WTC11 (cell line): ENCODE measurements at regions not wholly inside any gene's neighbourhood (a gene's known extent, or its start where the extent isn't known, plus 50 kb on each side); places are given as distances from the start of the nearest gene placed in this dataset.

Experiments used
- ATAC-seq: fragments of 200-7000 bp; cut with Tn5 transposase; 2 replicates; pipeline ENCODE4 v1.10.0; 2021; ENCODE audit warnings: mild to moderate bottlenecking, moderate library complexity
- CTCF ChIA-PET: fragments of 300-600 bp; sonication (Branson Sonifier 250); formaldehyde crosslinking; loops from one replicate; lab custom pipeline; 2021; ENCODE audit warnings: antibody characterized with exemption; lab: Charles Lee
- POLR2A ChIA-PET: fragments of 350-600 bp; sonication (Branson Sonifier 250); formaldehyde crosslinking; loops from one replicate; lab custom pipeline; 2021; ENCODE audit warnings: antibody characterized with exemption; lab: Charles Lee
- DNase-seq: peaks from one replicate; pipeline ENCODE4 v3.0.0; 2021; ENCODE audit warnings: low spot score
- H3K27ac Mint-ChIP-seq: 2 replicates; pipeline ENCODE4 v1.8.0; 2021; ENCODE audit warnings: mixed read lengths
- H3K27me3 Mint-ChIP-seq: 2 replicates; pipeline ENCODE4 v1.8.0; 2021; ENCODE audit warnings: low read depth, mild to moderate bottlenecking, moderate library complexity, mixed read lengths
- H3K36me3 Mint-ChIP-seq: 2 replicates; pipeline ENCODE4 v1.8.0; 2021; ENCODE audit warnings: mixed read lengths
- H3K4me1 Mint-ChIP-seq: 2 replicates; pipeline ENCODE4 v1.8.0; 2022; ENCODE audit warnings: mixed read lengths
- H3K4me3 Mint-ChIP-seq: 2 replicates; pipeline ENCODE4 v1.8.0; 2021; ENCODE audit warnings: mild to moderate bottlenecking, moderate library complexity, mixed read lengths
- H3K9me3 Mint-ChIP-seq: 2 replicates; pipeline ENCODE4 v1.8.0; 2021; ENCODE audit warnings: mixed read lengths
- CBFB ChIP-seq: sonication (generic); formaldehyde crosslinking; IDR thresholded peaks from 2 replicates; pipeline ENCODE4 v1.8.1; 2022; ENCODE audit warnings: mild to moderate bottlenecking, low read depth, missing genetic modification reagents
- CREB1 ChIP-seq: sonication (generic); formaldehyde crosslinking; IDR thresholded peaks from 2 replicates; pipeline ENCODE4 v1.8.0; 2023; ENCODE audit warnings: mild to moderate bottlenecking, missing genetic modification reagents
- EMX1 ChIP-seq: fragments of 250-450 bp; sonication (Bioruptor Pico); IDR thresholded peaks from 2 replicates; pipeline ENCODE4 v1.8.0; 2021; ENCODE audit warnings: mild to moderate bottlenecking
- GABPB1 ChIP-seq: sonication (generic); formaldehyde crosslinking; IDR thresholded peaks from 2 replicates; pipeline ENCODE4 v1.8.1; 2023; ENCODE audit warnings: mild to moderate bottlenecking, missing genetic modification reagents
- GTF2I ChIP-seq: fragments of 250-450 bp; sonication (Bioruptor Pico); conservative IDR thresholded peaks from 2 replicates; pipeline ENCODE4 v1.4.0; 2021; ENCODE audit warnings: mild to moderate bottlenecking
- HMGA2 ChIP-seq: fragments of 250-450 bp; sonication (Bioruptor Pico); IDR thresholded peaks from 2 replicates; pipeline ENCODE4 v1.4.0; 2021; ENCODE audit warnings: mild to moderate bottlenecking, moderate library complexity
- IRF2 ChIP-seq: sonication (generic); formaldehyde crosslinking; IDR thresholded peaks from 2 replicates; pipeline ENCODE4 v1.8.0; 2022; ENCODE audit warnings: low read depth, missing genetic modification reagents, borderline replicate concordance
- JUN ChIP-seq: sonication (generic); formaldehyde crosslinking; IDR thresholded peaks from 2 replicates; pipeline ENCODE4 v1.8.0; 2023; ENCODE audit warnings: mild to moderate bottlenecking, missing genetic modification reagents
- KAT7 ChIP-seq: sonication (generic); formaldehyde crosslinking; IDR thresholded peaks from 2 replicates; pipeline ENCODE4 v1.8.1; 2023; ENCODE audit warnings: missing genetic modification reagents, mild to moderate bottlenecking, borderline replicate concordance
- NFATC4 ChIP-seq: fragments of 250-450 bp; sonication (Bioruptor Pico); IDR thresholded peaks from 2 replicates; pipeline ENCODE4 v1.9.0; 2021; ENCODE audit warnings: mild to moderate bottlenecking
- PRRX2 ChIP-seq: fragments of 250-450 bp; sonication (Bioruptor Pico); IDR thresholded peaks from 2 replicates; pipeline ENCODE4 v1.8.0; 2021; ENCODE audit warnings: mild to moderate bottlenecking
- SMAD3 ChIP-seq: sonication (generic); formaldehyde crosslinking; IDR thresholded peaks from 2 replicates; pipeline ENCODE4 v1.8.0; 2022; ENCODE audit warnings: missing genetic modification reagents, mild to moderate bottlenecking, borderline replicate concordance
- SMAD4 ChIP-seq: sonication (generic); formaldehyde crosslinking; IDR thresholded peaks from 2 replicates; pipeline ENCODE4 v1.8.0; 2022; ENCODE audit warnings: mild to moderate bottlenecking, missing genetic modification reagents
- SP1 ChIP-seq: sonication (generic); formaldehyde crosslinking; conservative IDR thresholded peaks from 2 replicates; pipeline ENCODE4 v1.8.1; 2022; ENCODE audit warnings: missing genetic modification reagents
- TEAD1 ChIP-seq: sonication (generic); formaldehyde crosslinking; IDR thresholded peaks from 2 replicates; pipeline ENCODE4 v1.8.0; 2022; ENCODE audit warnings: mild to moderate bottlenecking, missing genetic modification reagents
- TP53 ChIP-seq: sonication (generic); formaldehyde crosslinking; IDR thresholded peaks from 2 replicates; pipeline ENCODE4 v1.8.1; 2023; ENCODE audit warnings: mild to moderate bottlenecking, missing genetic modification reagents
- ZBTB21 ChIP-seq: sonication (generic); formaldehyde crosslinking; IDR thresholded peaks from 2 replicates; pipeline ENCODE4 v1.8.1; 2023; ENCODE audit warnings: mild to moderate bottlenecking, missing genetic modification reagents, borderline replicate concordance
- ZNF263 ChIP-seq: sonication (generic); formaldehyde crosslinking; IDR thresholded peaks from 2 replicates; pipeline ENCODE4 v1.8.1; 2022; ENCODE audit warnings: low read depth, mild to moderate bottlenecking, moderate library complexity, missing genetic modification reagents
- ZNF396 ChIP-seq: fragments of 250-450 bp; sonication (Bioruptor Pico); IDR thresholded peaks from 2 replicates; pipeline ENCODE4 v1.8.0; 2021; ENCODE audit warnings: mild to moderate bottlenecking, moderate library complexity, borderline replicate concordance
- ZNF416 ChIP-seq: fragments of 250-450 bp; sonication (Bioruptor Pico); IDR thresholded peaks from 2 replicates; pipeline ENCODE4 v1.9.0; 2021; ENCODE audit warnings: mild to moderate bottlenecking, inconsistent platforms
- ZNF671 ChIP-seq: fragments of 250-450 bp; sonication (Bioruptor Pico); IDR thresholded peaks from 2 replicates; pipeline ENCODE4 v1.8.0; 2021; ENCODE audit warnings: mild to moderate bottlenecking
- TF ChIP-seq, protein P1 (sequence below): sonication (generic); formaldehyde crosslinking; IDR thresholded peaks from 2 replicates; pipeline ENCODE4 v1.8.0; 2022; ENCODE audit warnings: missing genetic modification reagents
- TF ChIP-seq, protein P2 (sequence below): sonication (generic); formaldehyde crosslinking; IDR thresholded peaks from 2 replicates; pipeline ENCODE4 v1.8.0; 2022; ENCODE audit warnings: mild to moderate bottlenecking, missing genetic modification reagents
- TF ChIP-seq, protein P3 (sequence below): fragments of 250-450 bp; sonication (Bioruptor Pico); conservative IDR thresholded peaks from 2 replicates; pipeline ENCODE4 v1.9.0; 2021; ENCODE audit warnings: mild to moderate bottlenecking
- TF ChIP-seq, protein P4 (sequence below): fragments of 250-450 bp; sonication (Bioruptor Pico); IDR thresholded peaks from 2 replicates; pipeline ENCODE4 v1.9.0; 2021; ENCODE audit warnings: mild to moderate bottlenecking
- TF ChIP-seq, protein P5 (sequence below): fragments of 250-450 bp; sonication (Bioruptor Pico); IDR thresholded peaks from 2 replicates; pipeline ENCODE4 v2.1.2; 2022; ENCODE audit warnings: mild to moderate bottlenecking, moderate library complexity
- TF ChIP-seq, protein P6 (sequence below): sonication (generic); formaldehyde crosslinking; IDR thresholded peaks from 2 replicates; pipeline ENCODE4 v1.8.1; 2023; ENCODE audit warnings: mild to moderate bottlenecking, missing genetic modification reagents

DNA sequence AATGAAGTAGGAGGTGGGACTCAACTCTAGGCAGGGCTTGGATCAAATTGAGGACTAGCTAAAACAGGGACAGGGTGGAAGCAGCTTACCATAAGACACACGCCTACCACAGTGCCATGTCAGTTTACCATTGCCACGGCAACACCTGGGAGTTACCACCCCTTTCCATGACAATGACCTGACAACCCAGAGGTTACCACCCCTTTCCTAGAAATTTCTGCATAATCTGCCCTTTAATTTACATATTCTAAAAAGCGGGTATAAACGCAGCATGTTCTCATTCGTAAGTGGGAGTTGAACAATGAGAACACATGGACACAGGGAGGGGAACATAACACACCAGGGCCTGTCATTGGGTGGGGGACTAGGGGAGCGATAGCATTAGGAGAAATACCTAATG is 72.7 kb downstream of the GCC1 start:
- ATAC-seq (peak; percentile 60), DNase-seq (peak; percentile 17)
- Mint-ChIP-seq H3K4me3 (no peak overlapping the region), H3K27ac (no peak overlapping the region), H3K9me3 (no peaks in the 10 kb centered on the region), H3K36me3 (no peaks in the 10 kb centered on the region), H3K27me3 (peaks cover 89% of the 10 kb centered on the region), H3K4me1 (no peaks in the 10 kb centered on the region)
- TF ChIP-seq TEAD1 (CRISPR knock-in tag) (no peak), ZNF416 (CRISPR knock-in tag) (no peak)
- ChIA-PET POLR2A (no interaction called here), CTCF (interaction anchor here (1.4 to 2.4 kb wide), 2 partner anchors 8 to 65 kb away, joined by 5 to 15 read pairs; no protein-coding TSS in a partner anchor)

DNA sequence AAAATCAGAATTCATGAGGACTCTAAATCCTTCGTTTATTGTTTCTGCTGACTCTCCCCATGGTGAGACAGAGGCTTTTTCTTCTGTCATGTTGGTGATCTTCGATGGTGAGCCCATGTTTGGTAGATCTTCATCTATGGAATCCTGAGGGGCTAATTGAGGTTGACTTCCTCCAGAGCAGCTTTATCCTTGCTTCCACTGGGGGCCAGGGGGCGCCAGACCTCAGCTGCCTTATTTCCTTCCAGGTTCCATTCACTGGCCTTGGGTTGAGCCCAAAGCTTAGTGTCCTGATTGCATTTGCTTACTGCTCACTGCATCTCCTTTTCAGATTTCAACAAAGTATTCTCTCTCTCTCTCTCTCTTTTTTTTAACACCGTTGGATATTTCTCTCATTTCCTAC is 80.7 kb downstream of the GCC1 start:
- DNase-seq (peak; percentile 73), ATAC-seq (peak; percentile 96)
- Mint-ChIP-seq H3K36me3 (no peaks in the 10 kb centered on the region), H3K4me3 (no peak overlapping the region), H3K27ac (no peak overlapping the region), H3K4me1 (no peaks in the 10 kb centered on the region), H3K27me3 (peaks cover 55% of the 10 kb centered on the region), H3K9me3 (no peaks in the 10 kb centered on the region)
- ChIA-PET CTCF (interaction anchor here (0.5 to 2.5 kb wide), 28 partner anchors 9 to 708 kb away, joined by 3 to 16 read pairs (median 5); partner anchors contain the start of genes ARF5, GCC1 and ZNF800), POLR2A (no interaction called here)
- TF ChIP-seq IRF2 = no peak
- TF ChIP-seq PRRX2 (CRISPR knock-in tag) = peak; percentile 16; the same call in 1 of the 2 replicates
- TF ChIP-seq, protein P1, sequence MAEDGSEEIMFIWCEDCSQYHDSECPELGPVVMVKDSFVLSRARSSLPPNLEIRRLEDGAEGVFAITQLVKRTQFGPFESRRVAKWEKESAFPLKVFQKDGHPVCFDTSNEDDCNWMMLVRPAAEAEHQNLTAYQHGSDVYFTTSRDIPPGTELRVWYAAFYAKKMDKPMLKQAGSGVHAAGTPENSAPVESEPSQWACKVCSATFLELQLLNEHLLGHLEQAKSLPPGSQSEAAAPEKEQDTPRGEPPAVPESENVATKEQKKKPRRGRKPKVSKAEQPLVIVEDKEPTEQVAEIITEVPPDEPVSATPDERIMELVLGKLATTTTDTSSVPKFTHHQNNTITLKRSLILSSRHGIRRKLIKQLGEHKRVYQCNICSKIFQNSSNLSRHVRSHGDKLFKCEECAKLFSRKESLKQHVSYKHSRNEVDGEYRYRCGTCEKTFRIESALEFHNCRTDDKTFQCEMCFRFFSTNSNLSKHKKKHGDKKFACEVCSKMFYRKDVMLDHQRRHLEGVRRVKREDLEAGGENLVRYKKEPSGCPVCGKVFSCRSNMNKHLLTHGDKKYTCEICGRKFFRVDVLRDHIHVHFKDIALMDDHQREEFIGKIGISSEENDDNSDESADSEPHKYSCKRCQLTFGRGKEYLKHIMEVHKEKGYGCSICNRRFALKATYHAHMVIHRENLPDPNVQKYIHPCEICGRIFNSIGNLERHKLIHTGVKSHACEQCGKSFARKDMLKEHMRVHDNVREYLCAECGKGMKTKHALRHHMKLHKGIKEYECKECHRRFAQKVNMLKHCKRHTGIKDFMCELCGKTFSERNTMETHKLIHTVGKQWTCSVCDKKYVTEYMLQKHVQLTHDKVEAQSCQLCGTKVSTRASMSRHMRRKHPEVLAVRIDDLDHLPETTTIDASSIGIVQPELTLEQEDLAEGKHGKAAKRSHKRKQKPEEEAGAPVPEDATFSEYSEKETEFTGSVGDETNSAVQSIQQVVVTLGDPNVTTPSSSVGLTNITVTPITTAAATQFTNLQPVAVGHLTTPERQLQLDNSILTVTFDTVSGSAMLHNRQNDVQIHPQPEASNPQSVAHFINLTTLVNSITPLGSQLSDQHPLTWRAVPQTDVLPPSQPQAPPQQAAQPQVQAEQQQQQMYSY (CRISPR knock-in tag) = no peak
- TF ChIP-seq, protein P2, sequence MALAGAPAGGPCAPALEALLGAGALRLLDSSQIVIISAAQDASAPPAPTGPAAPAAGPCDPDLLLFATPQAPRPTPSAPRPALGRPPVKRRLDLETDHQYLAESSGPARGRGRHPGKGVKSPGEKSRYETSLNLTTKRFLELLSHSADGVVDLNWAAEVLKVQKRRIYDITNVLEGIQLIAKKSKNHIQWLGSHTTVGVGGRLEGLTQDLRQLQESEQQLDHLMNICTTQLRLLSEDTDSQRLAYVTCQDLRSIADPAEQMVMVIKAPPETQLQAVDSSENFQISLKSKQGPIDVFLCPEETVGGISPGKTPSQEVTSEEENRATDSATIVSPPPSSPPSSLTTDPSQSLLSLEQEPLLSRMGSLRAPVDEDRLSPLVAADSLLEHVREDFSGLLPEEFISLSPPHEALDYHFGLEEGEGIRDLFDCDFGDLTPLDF (CRISPR knock-in tag) = no peak
- TF ChIP-seq SMAD3 (CRISPR knock-in tag) = no peak
- no peak for TF ChIP-seq JUN
- no peak for TF ChIP-seq GABPB1 (CRISPR knock-in tag)
- peak; percentile 30; the same call in 1 of the 2 replicates for TF ChIP-seq ZNF396 (CRISPR knock-in tag)
- TF ChIP-seq, protein P3, sequence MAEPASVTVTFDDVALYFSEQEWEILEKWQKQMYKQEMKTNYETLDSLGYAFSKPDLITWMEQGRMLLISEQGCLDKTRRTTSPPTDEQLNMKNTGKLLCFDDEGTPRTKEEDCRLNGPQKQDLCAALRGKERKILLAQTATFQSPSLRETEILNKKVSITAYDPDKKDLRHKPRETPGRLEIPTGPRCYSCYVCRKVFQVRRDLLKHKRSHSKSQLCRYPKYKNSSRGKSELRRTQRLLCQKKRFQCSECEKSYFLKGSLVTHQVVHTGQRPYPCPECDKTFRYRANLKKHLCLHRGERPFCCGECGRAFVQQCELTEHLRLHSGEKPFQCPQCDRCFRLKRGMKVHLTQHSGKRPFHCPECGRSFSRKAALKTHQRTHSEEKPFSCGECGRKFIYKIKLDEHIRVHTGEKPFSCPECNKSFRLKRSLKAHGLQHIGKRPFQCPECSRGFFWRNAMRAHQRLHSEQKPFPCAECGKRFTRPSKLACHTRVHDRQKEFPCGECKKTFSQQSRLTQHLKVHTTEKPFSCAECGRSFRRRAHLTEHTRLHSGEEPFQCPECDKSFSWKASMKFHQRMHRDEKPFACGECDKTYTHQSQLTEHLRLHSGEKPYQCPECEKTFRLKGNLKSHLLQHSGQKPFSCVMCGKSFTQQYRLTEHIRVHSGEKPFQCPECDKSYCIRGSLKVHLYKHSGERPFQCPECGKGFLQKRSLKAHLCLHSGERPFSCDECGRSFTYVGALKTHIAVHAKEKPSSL (CRISPR knock-in tag) = no peak
- no peak for TF ChIP-seq ZNF671 (CRISPR knock-in tag)
- TF ChIP-seq CBFB = no peak
- no peak for TF ChIP-seq CREB1 (CRISPR knock-in tag)
- no peak for TF ChIP-seq HMGA2 (CRISPR knock-in tag)
- no peak for TF ChIP-seq KAT7 (CRISPR knock-in tag)
- TF ChIP-seq ZNF263 = no peak
- TF ChIP-seq ZBTB21 (CRISPR knock-in tag) = no peak
- TF ChIP-seq, protein P4, sequence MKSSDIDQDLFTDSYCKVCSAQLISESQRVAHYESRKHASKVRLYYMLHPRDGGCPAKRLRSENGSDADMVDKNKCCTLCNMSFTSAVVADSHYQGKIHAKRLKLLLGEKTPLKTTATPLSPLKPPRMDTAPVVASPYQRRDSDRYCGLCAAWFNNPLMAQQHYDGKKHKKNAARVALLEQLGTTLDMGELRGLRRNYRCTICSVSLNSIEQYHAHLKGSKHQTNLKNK = no peak
- TF ChIP-seq SMAD4 (CRISPR knock-in tag) = no peak
- TF ChIP-seq TP53 (CRISPR knock-in tag) = no peak
- 0 out of 2 replicates have a peak, but pooled peaks have one; percentile 34 for TF ChIP-seq EMX1
- TF ChIP-seq SP1 (CRISPR knock-in tag) = no peak
- no peak for TF ChIP-seq GTF2I
- TF ChIP-seq, protein P5, sequence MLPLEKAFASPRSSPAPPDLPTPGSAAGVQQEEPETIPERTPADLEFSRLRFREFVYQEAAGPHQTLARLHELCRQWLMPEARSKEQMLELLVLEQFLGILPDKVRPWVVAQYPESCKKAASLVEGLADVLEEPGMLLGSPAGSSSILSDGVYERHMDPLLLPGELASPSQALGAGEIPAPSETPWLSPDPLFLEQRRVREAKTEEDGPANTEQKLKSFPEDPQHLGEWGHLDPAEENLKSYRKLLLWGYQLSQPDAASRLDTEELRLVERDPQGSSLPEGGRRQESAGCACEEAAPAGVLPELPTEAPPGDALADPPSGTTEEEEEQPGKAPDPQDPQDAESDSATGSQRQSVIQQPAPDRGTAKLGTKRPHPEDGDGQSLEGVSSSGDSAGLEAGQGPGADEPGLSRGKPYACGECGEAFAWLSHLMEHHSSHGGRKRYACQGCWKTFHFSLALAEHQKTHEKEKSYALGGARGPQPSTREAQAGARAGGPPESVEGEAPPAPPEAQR (CRISPR knock-in tag) = no peak
- TF ChIP-seq NFATC4 = no peak
- TF ChIP-seq, protein P6, sequence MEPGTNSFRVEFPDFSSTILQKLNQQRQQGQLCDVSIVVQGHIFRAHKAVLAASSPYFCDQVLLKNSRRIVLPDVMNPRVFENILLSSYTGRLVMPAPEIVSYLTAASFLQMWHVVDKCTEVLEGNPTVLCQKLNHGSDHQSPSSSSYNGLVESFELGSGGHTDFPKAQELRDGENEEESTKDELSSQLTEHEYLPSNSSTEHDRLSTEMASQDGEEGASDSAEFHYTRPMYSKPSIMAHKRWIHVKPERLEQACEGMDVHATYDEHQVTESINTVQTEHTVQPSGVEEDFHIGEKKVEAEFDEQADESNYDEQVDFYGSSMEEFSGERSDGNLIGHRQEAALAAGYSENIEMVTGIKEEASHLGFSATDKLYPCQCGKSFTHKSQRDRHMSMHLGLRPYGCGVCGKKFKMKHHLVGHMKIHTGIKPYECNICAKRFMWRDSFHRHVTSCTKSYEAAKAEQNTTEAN = no peak
